ENCODE measurements at regions not wholly inside any gene's neighbourhood (a gene's known extent, or its start where the extent isn't known, plus 50 kb on each side); places are given as distances from the start of the nearest gene placed in this dataset.
A peak's percentile ranks its signal among the peaks of the same experiment; 100 is the strongest.
"Not testable (repeated sequence)": the region's sequence is repeated elsewhere in the genome, so short reads cannot be mapped to it uniquely, and the experiment has no call there.

DNA sequence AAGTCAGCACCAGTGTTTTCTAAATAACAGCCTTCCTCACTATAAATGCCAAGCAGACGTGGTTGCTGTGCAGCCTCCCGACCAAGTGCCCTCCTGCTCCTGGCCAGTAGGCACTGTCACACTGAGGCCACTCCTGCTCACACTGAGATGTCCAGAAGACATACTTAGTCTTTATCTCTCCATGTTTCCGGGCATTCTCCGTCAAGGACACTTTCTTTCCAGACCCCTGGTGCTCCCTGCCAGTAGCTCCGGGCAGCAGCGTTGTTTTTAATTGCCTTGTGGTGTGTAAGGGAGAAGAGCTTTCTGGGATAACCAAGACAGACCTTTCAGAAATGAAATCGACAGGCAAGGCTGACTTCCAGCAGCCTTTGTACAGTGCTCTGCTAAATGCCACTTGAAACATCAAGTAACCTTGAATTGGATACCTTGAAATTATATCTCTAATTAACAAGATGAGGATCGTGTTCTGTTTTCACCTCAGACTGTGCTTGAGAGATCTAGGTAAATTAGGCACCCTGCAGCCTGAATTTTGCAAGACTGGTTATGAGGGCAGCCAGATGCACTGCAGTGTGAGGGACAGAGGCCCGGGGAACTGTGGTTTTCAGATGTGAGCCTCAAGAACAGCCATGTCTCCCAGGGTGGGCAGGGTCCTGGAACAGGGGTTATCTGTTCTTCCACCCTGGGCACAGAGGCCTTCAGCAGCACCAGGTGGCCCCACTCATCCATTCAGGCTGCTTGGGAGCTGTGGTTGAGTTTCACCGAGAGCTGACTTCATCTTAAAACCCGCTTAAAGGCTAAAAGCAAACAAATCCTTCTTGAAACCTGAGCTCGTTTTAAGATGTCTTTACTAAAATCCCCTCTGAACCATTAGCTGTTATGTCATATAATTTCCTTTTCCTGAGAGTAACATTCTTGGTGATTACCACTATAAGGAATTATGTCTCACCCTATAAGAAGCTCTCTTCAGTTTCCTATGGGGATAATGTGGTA, 105.5 kb upstream of the IL12A start:
- H3K4me3 ChIP-seq (ENCODE audit: control insufficient read depth, low read depth, low read length): no peak overlapping the region
- TF ChIP-seq, protein P1, sequence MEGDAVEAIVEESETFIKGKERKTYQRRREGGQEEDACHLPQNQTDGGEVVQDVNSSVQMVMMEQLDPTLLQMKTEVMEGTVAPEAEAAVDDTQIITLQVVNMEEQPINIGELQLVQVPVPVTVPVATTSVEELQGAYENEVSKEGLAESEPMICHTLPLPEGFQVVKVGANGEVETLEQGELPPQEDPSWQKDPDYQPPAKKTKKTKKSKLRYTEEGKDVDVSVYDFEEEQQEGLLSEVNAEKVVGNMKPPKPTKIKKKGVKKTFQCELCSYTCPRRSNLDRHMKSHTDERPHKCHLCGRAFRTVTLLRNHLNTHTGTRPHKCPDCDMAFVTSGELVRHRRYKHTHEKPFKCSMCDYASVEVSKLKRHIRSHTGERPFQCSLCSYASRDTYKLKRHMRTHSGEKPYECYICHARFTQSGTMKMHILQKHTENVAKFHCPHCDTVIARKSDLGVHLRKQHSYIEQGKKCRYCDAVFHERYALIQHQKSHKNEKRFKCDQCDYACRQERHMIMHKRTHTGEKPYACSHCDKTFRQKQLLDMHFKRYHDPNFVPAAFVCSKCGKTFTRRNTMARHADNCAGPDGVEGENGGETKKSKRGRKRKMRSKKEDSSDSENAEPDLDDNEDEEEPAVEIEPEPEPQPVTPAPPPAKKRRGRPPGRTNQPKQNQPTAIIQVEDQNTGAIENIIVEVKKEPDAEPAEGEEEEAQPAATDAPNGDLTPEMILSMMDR (IDR thresholded peaks at IDR 0.05; ENCODE audit: control insufficient read depth, insufficient read depth, low read depth, low read length, missing control alignments): no peak
- no peak for DNase-seq (ENCODE audit: low read depth)

DNA sequence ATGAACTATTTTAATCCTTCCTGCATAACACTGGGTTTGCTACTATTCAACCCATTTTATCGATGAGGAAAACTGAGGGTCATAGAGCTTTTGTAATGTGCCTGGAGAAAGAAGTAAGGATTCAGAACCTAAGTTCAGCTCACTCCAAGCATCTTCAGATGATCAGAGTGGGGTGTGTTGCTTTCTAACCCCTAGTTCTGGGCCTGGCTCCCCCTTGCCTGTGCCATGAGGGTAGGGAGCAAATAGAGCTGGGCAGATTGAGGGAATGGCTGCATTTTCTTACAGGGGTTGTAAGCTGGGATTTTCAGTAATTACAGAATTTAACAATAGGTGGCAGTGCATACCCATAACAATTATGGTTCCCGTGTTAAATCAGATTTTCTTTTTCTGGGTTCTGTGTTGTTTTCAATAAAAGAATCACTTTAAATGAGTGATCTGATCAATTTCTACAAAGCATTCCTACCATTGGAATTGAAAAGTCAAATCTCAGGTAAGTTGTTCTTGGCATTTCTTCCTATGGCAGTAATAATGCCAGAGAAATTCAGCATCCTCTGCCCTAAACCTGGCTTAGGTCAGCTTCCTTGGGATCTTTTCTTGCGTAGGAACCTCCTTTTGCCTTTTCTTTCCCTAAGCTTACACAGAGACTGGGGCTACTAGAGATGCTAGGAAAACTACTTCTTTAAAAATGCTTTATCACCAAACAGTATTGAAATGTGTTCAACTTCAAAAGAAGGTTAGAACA, 103.8 kb upstream of the IL12A start:
- TF ChIP-seq, protein P1 (IDR thresholded peaks at IDR 0.05; ENCODE audit: control insufficient read depth, insufficient read depth, low read depth, low read length, missing control alignments): peak; percentile 41
- no peak overlapping the region for H3K4me3 ChIP-seq (ENCODE audit: control insufficient read depth, low read depth, low read length)
- no peak for DNase-seq (ENCODE audit: low read depth)

DNA sequence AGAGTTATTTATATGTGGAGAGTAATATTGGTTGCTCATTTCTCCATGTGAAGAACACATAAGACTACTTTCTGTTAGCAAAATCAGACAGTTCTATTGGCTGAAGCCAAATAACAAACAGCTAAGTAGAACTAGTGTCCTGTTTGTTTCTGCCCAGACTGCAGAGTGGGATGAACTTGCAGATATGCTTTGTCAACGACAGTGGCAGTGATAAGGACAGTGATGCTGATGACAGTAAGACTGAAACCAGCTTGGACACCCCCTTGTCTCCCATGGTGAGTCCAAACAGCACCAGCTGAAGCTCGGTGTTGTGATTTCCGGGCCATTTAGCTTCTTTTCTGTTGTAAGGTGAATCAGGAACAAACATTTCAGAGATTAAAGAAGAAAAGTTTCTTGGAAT, 102.6 kb upstream of the IL12A start:
- H3K4me3 ChIP-seq (ENCODE audit: control insufficient read depth, low read depth, low read length): no peak overlapping the region
- TF ChIP-seq, protein P1 (IDR thresholded peaks at IDR 0.05; ENCODE audit: control insufficient read depth, insufficient read depth, low read depth, low read length, missing control alignments): no peak
- no peak for DNase-seq (ENCODE audit: low read depth)

DNA sequence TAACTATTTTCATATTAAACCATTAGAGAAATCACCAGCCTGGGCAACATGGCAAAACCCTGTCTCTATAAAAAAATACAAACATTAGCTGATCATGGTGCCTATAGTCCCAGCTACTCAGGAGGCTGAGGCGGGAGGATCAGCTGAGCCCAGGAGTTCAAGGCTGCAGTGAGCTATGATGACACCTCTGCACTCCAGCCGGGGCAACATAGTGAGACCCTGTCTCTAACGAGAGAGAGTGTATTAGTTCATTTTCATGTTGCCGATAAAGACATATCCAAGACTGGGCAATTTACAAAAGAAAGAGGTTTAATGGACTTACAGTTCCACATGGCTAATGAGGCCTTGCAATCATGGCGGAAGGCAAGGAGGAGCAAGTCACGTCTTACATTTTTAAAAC, 102.1 kb upstream of the IL12A start:
- not testable (repeated sequence) for H3K4me3 ChIP-seq (ENCODE audit: control insufficient read depth, low read depth, low read length); DNase-seq (ENCODE audit: low read depth)

DNA sequence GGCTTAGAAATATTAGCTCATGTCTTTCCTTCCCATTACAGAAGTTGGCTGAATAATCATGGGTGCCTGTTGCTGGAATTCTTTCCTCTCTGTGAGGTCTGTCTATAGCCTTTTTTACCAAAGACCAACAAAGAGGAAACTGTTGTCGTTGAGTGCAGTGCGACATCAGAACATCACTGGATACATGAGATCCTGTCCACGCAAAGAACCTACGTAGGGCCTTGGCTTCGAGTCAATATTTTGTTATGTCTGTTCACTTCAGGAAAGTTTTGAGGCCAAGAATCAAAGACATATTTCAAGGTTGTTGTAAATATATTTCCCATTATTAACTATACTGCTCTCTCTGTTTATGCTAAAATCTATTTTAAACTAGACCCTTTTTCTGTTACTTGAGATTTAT, 101.5 kb upstream of the IL12A start:
- H3K4me3 ChIP-seq (ENCODE audit: control insufficient read depth, low read depth, low read length): no peak overlapping the region
- TF ChIP-seq, protein P1 (IDR thresholded peaks at IDR 0.05; ENCODE audit: control insufficient read depth, insufficient read depth, low read depth, low read length, missing control alignments): no peak
- no peak for DNase-seq (ENCODE audit: low read depth)

DNA sequence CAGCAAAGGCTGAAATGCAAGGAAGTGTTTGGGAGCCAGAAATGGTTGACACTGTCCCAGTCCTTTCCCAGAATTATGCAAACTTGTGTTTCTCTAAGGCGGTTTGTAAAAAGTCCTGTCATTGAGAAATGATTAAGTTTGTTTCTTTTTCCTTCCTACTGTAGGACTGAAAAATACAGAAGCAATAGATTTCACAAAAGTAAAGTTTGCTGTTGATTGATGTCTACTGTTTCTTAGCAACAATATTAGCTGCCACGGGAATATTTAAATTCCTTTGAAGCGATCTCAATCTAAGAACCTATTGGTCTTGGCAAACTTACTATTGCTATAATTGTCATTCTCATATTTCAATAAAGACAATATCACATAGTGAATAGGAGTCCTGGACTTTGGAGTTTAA, 100.7 kb upstream of the IL12A start:
- H3K4me3 ChIP-seq (ENCODE audit: control insufficient read depth, low read depth, low read length): no peak overlapping the region
- TF ChIP-seq, protein P1 (IDR thresholded peaks at IDR 0.05; ENCODE audit: control insufficient read depth, insufficient read depth, low read depth, low read length, missing control alignments): no peak
- no peak for DNase-seq (ENCODE audit: low read depth)
